ENCODE measurements at regions not wholly inside any gene's neighbourhood (a gene's known extent, or its start where the extent isn't known, plus 50 kb on each side); places are given as distances from the start of the nearest gene placed in this dataset.
A peak's percentile ranks its signal among the peaks of the same experiment; 100 is the strongest.

DNA sequence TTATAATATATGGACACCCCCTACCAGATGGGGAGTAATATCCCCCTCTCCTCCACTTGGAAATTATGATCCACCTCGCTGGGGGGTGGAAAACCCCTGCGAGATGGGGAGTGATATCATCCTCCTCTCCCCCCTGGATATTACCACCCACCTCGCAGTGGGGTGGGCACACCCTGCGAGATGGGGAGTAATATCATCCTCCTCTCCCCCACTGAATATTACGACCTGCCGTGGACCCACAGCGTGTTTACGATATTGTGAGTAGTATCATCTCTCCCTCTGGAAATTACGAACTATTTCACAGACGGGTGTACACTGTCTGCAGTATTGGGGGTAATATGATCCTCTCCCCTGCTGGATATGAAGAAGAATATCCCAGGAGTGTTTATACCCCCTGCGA, 228.3 kb upstream of the WSCD1 start:
- Histone ChIP-seq H3K23ac (ENCODE audit: insufficient read length, low read depth, low read length) (no peak overlapping the region), H4K20me1 (ENCODE audit: control insufficient read depth, insufficient read depth, insufficient read length) (no peaks in the 10 kb centered on the region), H3K4me2 (ENCODE audit: insufficient read depth, insufficient read length, low read length) (no peak overlapping the region), H2BK5ac (ENCODE audit: insufficient read length, low read length) (no peak overlapping the region), H2AK5ac (ENCODE audit: insufficient read length, low read length) (no peak overlapping the region), H3K23me2 (ENCODE audit: insufficient read length, low read depth, low read length, poor library complexity, severe bottlenecking) (no peaks in the 10 kb centered on the region), H3K4me1 (ENCODE audit: insufficient read depth, low read length) (no peaks in the 10 kb centered on the region), H4K8ac (replicated peaks; ENCODE audit: insufficient read length, low read depth, low read length) (no peak overlapping the region), H3K14ac (ENCODE audit: insufficient read depth, low read length) (no peak overlapping the region), H4K91ac (ENCODE audit: insufficient read length, low read depth, low read length) (no peak overlapping the region), H4K5ac (ENCODE audit: insufficient read length, low read depth, low read length) (no peak overlapping the region), H3K27ac (ENCODE audit: insufficient read length, low read depth, low read length) (no peak overlapping the region), H3T11ph (ENCODE audit: low read length) (no peak overlapping the region), H3K27me3 (ENCODE audit: insufficient read depth, low read length) (no peaks in the 10 kb centered on the region), H3K4ac (ENCODE audit: low read depth, low read length) (no peak overlapping the region), H3K9me3 (ENCODE audit: control insufficient read depth, low read depth, low read length) (no peaks in the 10 kb centered on the region), H2BK12ac (ENCODE audit: insufficient read length, low read depth, low read length) (no peak overlapping the region), H3K79me2 (ENCODE audit: insufficient read depth, low read length) (no peaks in the 10 kb centered on the region), H2BK15ac (ENCODE audit: low read depth, low read length) (no peak overlapping the region), H2AFZ (ENCODE audit: low read length) (no peak overlapping the region), H2BK120ac (ENCODE audit: low read depth, low read length, poor library complexity, severe bottlenecking) (no peak overlapping the region), H3K9ac (ENCODE audit: extremely low read depth, insufficient read length, low read length) (no peak overlapping the region), H3K18ac (ENCODE audit: insufficient read length, low read depth, low read length) (no peak overlapping the region), H3K79me1 (ENCODE audit: insufficient read depth, low read depth, low read length, poor library complexity, severe bottlenecking) (no peaks in the 10 kb centered on the region), H3K56ac (ENCODE audit: insufficient read length, low read depth, low read length) (no peak overlapping the region), H2BK20ac (ENCODE audit: low read depth, low read length, poor library complexity, severe bottlenecking) (no peak overlapping the region)
- WGBS (ENCODE audit: extremely low coverage, insufficient read length, low lambda C conversion rate), result no CpG with 5 or more reads among the region's 11 CpGs
- H3K27me3 Mint-ChIP-seq (ENCODE audit: low read depth), result no peaks in the 10 kb centered on the region
- peaks cover 9% of the 10 kb centered on the region in 2 experiments for H3K4me1 Mint-ChIP-seq
- no peaks in the 10 kb centered on the region; a peak in 1 of 5 replicates for H3K9me3 Mint-ChIP-seq
- H3K36me3 Mint-ChIP-seq (ENCODE audit: insufficient read depth in 1 of 3, low read depth in 3 of 3), result no peaks in the 10 kb centered on the region
- H3K27ac Mint-ChIP-seq, result no peak overlapping the region; a peak in 1 of 7 replicates
- peak; percentile 18 for DNase-seq
- H3K4me3 Mint-ChIP-seq, result no peak overlapping the region
- no peak for TF ChIP-seq CTCF (conservative IDR thresholded peaks at IDR 0.05)
